HG03097 (cell line): ENCODE measurements at regions not wholly inside any gene's neighbourhood (a gene's known extent, or its start where the extent isn't known, plus 50 kb on each side); places are given as distances from the start of the nearest gene placed in this dataset.
"Not testable (repeated sequence)": the region's sequence is repeated elsewhere in the genome, so short reads cannot be mapped to it uniquely, and the experiment has no call there.

ENCODE experiments used
- ATAC-seq: cut with Tn5 transposase; IDR thresholded peaks from one replicate; pipeline ENCODE4 v1.9.1; 2021; ENCODE audit not compliant: unreplicated experiment, low FRiP score

- ATAC-seq = peak; percentile 70
Observed at GRCh38 chr21:8194042-8194441, 2327.3 kb upstream of the TPTE start.

DNA sequence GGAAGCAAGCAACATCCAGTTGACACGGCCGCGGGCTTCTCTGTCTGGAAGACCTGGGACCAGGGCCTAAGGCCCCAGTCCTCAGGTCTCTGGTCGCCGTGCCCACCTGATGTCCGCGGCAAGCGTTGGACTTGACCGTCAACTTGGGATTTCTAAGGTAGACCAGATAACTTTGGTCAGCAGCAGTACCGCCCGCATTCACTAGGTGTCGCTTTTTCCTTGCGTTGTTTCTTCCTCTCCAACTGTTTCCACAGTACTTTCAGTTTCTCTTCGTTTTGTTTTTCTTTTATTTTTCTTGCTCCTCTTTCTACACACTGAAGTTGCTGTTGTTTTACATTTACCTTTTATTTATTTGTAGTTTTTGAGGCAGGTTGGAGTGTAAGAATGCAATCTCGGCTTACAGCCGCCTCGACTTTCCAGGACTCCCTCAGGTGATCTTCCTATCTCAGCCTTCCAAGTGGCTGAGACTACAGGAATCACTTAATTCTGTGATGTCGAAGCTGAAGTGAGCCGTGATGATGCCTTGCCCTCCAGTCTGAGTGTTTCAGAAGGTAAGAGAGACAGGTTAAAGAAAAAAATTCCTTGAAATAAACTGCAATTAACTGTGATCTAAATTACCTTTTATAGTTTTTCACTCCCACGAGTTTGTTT lies 2323.9 kb upstream of the TPTE start:
- ATAC-seq = peak; percentile 51

DNA sequence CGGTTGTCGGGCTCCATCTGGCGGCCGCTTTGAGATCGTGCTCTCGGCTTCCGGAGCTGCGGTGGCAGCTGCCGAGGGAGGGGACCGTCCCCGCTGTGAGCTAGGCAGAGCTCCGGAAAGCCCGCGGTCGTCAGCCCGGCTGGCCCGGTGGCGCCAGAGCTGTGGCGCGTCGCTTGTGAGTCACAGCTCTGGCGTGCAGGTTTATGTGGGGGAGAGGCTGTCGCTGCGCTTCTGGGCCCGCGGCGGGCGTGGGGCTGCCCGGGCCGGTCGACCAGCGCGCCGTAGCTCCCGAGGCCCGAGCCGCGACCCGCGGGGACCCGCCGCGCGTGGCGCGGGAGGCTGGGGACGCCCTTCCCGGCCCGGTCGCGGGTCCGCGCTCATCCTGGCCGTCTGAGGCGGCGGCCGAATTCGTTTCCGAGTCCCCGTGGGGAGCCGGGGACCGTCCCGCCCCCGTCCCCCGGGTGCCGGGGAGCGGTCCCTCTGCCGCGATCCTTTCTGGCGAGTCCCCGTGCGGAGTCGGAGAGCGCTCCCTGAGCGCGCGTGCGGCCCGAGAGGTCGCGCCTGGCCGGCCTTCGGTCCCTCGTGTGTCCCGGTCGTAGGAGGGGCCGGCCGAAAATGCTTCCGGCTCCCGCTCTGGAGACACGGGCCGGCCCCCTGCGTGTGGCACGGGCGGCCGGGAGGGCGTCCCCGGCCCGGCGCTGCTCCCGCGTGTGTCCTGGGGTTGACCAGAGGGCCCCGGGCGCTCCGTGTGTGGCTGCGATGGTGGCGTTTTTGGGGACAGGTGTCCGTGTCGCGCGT lies 2316.1 kb upstream of the TPTE start:
- not testable (repeated sequence) for ATAC-seq

- not testable (repeated sequence) for ATAC-seq
Observed at GRCh38 chr21:8205892-8206188, 2315.5 kb upstream of the TPTE start.

- ATAC-seq = not testable (repeated sequence)
Observed at GRCh38 chr21:8212986-8213550, 2308.3 kb upstream of the TPTE start.

DNA sequence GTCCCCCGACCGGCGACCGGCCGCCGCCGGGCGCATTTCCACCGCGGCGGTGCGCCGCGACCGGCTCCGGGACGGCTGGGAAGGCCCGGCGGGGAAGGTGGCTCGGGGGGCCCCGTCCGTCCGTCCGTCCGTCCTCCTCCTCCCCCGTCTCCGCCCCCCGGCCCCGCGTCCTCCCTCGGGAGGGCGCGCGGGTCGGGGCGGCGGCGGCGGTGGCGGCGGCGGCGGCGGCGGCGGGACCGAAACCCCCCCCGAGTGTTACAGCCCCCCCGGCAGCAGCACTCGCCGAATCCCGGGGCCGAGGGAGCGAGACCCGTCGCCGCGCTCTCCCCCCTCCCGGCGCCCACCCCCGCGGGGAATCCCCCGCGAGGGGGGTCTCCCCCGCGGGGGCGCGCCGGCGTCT lies 2306.8 kb upstream of the TPTE start:
- not testable (repeated sequence) for ATAC-seq

DNA sequence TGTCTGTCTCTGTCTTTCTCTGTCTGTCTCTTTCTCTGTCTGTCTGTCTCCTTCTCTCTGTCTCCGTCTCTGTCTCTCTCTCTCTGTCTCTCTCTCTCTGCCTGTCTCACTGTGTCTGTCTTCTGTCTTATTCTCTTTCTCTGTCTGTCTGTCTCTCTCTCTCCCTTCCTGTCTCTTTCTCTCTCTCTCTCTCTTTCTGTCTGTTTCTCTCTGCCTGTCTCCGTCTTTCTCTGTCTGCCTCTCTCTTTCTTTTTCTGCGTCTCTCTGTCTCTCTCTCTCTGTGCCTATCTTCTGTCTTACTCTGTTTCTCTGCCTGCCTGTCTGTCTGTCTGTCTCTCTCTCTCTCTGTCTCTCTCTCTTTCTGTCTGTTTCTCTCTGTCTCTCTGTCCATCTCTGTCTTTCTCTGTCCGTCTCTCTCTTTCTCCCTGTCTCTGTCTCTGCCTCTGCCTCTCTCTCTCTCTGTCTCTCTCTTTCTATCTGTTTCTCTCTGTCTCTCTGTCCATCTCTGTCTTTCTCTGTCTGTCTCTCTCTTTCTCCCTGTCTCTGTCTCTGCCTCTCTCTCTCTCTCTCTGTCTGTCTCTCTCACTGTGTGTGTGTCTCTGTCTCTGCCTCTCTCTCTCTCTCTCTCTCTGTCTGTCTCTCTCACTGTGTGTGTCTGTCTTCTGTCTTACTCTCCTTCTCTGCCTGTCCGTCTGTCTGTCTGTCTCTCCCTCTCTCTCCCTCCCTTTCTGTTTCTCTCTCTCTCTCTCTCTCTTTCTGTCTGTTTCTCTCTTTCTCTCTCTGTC lies 2291.8 kb upstream of the TPTE start:
- ATAC-seq = not testable (repeated sequence)

- ATAC-seq = not testable (repeated sequence)
Observed at GRCh38 chr21:8231252-8231651, 2290.1 kb upstream of the TPTE start.

DNA sequence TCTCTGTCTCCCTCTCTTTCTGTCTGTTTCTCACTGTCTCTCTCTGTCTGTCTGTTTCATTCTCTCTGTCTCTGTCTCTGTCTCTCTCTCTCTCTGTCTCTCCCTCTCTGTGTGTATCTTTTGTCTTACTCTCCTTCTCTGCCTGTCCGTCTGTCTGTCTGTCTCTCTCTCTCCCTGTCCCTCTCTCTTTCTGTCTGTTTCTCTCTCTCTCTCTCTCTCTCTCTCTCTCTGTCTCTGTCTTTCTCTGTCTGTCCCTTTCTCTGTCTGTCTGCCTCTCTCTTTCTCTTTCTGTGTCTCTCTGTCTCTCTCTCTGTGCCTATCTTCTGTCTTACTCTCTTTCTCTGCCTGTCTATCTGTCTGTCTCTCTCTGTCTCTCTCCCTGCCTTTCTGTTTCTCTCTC lies 2288.4 kb upstream of the TPTE start:
- not testable (repeated sequence) for ATAC-seq

DNA sequence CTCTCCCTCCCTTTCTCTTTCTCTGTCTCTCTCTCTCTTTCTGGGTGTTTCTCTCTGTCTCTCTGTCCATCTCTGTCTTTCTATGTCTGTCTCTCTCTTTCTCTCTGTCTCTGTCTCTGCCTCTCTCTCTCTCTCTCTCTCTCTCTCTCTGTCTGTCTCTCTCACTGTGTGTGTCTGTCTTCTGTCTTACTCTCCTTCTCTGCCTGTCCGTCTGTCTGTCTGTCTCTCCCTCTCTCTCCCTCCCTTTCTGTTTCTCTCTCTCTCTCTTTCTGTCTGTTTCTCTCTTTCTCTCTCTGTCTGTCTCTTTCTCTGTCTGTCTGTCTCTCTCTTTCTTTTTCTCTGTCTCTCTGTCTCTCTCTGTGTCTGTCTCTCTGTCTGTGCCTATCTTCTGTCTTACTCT lies 2287.3 kb upstream of the TPTE start:
- not testable (repeated sequence) for ATAC-seq

DNA sequence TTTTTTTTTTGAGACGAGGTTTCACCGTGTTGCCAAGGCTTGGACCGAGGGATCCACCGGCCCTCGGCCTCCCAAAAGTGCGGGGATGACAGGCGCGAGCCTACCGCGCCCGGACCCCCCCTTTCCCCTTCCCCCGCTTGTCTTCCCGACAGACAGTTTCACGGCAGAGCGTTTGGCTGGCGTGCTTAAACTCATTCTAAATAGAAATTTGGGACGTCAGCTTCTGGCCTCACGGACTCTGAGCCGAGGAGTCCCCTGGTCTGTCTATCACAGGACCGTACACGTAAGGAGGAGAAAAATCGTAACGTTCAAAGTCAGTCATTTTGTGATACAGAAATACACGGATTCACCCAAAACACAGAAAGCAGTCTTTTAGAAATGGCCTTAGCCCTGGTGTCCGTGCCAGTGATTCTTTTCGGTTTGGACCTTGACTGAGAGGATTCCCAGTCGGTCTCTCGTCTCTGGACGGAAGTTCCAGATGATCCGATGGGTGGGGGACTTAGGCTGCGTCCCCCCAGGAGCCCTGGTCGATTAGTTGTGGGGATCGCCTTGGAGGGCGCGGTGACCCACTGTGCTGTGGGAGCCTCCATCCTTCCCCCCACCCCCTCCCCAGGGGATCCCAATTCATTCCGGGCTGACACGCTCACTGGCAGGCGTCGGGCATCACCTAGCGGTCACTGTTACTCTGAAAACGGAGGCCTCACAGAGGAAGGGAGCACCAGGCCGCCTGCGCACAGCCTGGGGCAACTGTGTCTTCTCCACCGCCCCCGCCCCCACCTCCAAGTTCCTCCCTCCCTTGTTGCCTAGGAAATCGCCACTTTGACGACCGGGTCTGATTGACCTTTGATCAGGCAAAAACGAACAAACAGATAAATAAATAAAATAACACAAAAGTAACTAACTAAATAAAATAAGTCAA lies 2276.4 kb upstream of the TPTE start:
- peak; percentile 43 for ATAC-seq

- ATAC-seq = peak; percentile 91
Observed at GRCh38 chr21:8245642-8246402, 2275.6 kb upstream of the TPTE start.

DNA sequence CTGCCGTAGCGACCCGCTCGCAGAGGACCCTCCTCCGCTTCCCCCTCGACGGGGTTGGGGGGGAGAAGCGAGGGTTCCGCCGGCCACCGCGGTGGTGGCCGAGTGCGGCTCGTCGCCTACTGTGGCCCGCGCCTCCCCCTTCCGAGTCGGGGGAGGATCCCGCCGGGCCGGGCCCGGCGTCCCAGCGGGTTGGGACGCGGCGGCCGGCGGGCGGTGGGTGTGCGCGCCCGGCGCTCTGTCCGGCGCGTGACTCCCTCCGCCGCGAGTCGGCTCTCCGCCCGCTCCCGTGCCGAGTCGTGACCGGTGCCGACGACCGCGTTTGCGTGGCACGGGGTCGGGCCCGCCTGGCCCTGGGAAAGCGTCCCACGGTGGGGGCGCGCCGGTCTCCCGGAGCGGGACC lies 2269.7 kb upstream of the TPTE start:
- not testable (repeated sequence) for ATAC-seq

- not testable (repeated sequence) for ATAC-seq
Observed at GRCh38 chr21:8255094-8255493, 2266.3 kb upstream of the TPTE start.

- not testable (repeated sequence) for ATAC-seq
Observed at GRCh38 chr21:8257083-8257799, 2264.1 kb upstream of the TPTE start.

- not testable (repeated sequence) for ATAC-seq
Observed at GRCh38 chr21:8260065-8260627, 2261.2 kb upstream of the TPTE start.
